Adrenal gland (tissue), 5 donors: ENCODE measurements at regions not wholly inside any gene's neighbourhood (a gene's known extent, or its start where the extent isn't known, plus 50 kb on each side); places are given as distances from the start of the nearest gene placed in this dataset.

Experiments
- POLR2A ChIP-seq, 2 donors: fragments of 450-650 bp; IDR thresholded peaks; one replicate each; pipeline ENCODE4 v1.6.1; 2017; ENCODE audit warnings: antibody characterized with exemption in 2 of 2, mild to moderate bottlenecking in 2 of 2, moderate library complexity in 1 of 2
- TF ChIP-seq, protein P1 (sequence below), 6 experiments: fragments of 450-650 bp in 4 of 6; fragments of 200-600 bp in 2 of 6; sonication (generic) in 1 of 6; IDR thresholded peaks; 1 replicate in 5 of 6; 2 replicates in 1 of 6; pipeline versions ENCODE4 v1.5.1 to v1.8.0; 2016 to 2021; ENCODE audit warnings: antibody characterized with exemption in 6 of 6, mild to moderate bottlenecking in 2 of 6, moderate library complexity in 1 of 6
- donor health status: DM: no; HTN: no; CAD: no.

DNA sequence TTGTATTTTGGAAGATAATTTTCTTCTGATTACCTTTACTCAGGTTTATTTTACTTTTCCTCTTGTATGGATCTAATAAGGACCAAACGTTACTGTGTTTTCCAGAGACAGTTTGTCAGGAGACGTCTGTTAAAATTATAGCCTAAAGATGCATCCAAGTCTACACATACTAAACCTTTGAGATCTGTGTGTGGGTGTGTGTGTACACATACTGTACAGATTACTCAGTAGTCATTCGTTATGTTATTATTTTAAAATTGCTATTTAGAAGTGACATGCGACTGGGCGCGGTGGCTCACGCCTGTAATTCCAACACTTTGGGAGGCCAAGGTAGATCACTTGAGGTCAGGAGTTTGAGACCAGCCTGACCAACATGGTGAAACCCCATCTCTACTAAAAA is 51.6 kb upstream of the CNTLN start:
- TF ChIP-seq, protein P1, sequence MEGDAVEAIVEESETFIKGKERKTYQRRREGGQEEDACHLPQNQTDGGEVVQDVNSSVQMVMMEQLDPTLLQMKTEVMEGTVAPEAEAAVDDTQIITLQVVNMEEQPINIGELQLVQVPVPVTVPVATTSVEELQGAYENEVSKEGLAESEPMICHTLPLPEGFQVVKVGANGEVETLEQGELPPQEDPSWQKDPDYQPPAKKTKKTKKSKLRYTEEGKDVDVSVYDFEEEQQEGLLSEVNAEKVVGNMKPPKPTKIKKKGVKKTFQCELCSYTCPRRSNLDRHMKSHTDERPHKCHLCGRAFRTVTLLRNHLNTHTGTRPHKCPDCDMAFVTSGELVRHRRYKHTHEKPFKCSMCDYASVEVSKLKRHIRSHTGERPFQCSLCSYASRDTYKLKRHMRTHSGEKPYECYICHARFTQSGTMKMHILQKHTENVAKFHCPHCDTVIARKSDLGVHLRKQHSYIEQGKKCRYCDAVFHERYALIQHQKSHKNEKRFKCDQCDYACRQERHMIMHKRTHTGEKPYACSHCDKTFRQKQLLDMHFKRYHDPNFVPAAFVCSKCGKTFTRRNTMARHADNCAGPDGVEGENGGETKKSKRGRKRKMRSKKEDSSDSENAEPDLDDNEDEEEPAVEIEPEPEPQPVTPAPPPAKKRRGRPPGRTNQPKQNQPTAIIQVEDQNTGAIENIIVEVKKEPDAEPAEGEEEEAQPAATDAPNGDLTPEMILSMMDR (IDR thresholded peaks at IDR 0.05): no peak
- TF ChIP-seq POLR2A (IDR thresholded peaks at IDR 0.05): no peak
